ENCODE measurements at regions not wholly inside any gene's neighbourhood (a gene's known extent, or its start where the extent isn't known, plus 50 kb on each side); places are given as distances from the start of the nearest gene placed in this dataset.

DNA sequence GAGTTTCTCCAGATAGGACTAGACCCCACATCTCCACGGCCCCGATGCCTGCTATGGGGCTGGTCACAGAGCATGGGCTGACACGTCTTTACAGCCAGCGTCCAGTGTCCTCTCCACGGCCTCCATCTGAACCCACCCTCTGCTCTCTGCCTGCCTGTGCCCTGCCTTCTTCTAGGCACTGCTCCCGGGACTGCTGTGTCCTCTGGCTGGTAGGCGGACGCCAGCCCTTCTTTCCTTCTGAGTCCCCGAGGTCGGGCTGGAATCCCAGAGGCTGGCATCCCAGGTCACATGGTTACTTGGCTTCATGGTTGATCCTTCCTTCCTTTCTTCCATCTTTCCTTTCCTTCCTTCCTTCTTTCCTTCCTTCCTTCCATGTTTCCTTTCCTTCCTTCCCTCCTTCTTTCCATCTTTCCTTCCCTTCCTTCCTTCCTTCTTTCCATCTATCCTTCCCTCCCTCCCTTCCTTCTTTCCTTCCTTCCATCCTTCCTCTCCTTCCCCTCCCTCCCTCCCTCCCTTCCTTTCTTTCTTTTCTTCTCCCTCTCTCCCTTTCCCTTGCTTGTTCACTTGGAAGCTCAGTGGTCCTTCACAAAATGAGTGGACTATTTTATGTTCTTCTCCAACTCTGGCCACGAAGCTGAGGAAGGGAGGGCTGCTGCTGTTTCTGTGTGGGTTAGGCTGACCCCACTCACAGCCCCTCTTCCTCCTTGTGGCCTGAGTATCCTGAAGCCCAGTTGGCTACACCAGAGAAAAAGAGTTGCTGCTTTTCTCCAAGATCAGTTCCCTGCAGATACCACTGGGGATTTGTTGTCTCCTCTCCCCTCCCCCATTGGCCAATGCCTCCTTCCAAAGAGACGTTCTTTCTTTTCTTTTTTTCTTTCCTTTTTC is 66.8 kb upstream of the NEURL1B start:
- no peak for DNase-seq (ENCODE audit: low read depth in 1 of 2, low spot score in 2 of 2)
- Histone ChIP-seq H3K9me3 (replicated peaks) (no peaks in the 10 kb centered on the region), H3K27me3 (replicated peaks) (no peaks in the 10 kb centered on the region), H3K27ac (no peak overlapping the region), H3K4me1 (replicated peaks) (no peaks in the 10 kb centered on the region), H3K4me3 (no peak overlapping the region), H3K36me3 (no peaks in the 10 kb centered on the region)

DNA sequence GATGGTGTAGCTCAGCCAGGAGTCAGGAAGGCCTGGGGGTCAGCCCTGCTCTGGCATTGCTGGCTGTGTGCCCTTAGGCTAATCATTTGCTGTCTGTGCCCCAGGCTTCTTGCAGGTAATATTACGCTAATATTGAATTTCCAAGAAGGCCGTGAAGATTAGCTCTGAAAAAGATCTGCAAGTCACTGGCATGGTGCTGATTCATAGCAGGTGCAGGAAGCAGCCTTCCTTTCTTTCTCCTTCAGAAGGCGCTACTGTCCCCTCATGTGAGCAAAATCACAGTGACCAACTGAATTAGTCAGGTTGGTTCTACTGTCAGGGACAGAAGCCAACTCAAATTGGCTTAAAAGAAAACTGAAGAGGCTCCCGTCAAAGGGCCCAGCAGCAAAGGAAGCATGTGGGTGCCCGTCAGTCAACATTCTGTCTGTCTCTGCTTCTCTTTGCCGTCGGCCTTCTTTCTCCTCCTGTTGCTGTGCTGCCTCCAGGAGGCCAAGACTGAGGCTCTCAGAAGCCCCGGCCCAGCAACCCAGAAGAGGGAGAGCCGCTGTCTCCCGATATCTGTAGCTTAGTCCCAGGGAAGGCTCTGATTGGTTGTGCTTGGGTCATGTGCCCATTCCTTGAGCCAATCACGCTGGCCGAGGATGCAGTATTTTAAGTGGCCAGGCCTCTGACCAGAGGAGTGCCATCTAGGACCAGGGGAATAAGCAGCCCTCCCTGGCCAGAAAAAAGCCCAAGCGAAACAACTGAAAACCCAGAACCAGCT is 67.8 kb upstream of the NEURL1B start:
- H3K4me1 ChIP-seq (replicated peaks), result no peaks in the 10 kb centered on the region
- H3K4me3 ChIP-seq, result no peak overlapping the region
- no peaks in the 10 kb centered on the region for H3K36me3 ChIP-seq
- DNase-seq (ENCODE audit: low read depth in 1 of 2, low spot score in 2 of 2), result no peak
- H3K27me3 ChIP-seq (replicated peaks), result no peaks in the 10 kb centered on the region
- no peaks in the 10 kb centered on the region for H3K9me3 ChIP-seq (replicated peaks)
- H3K27ac ChIP-seq, result no peak overlapping the region

DNA sequence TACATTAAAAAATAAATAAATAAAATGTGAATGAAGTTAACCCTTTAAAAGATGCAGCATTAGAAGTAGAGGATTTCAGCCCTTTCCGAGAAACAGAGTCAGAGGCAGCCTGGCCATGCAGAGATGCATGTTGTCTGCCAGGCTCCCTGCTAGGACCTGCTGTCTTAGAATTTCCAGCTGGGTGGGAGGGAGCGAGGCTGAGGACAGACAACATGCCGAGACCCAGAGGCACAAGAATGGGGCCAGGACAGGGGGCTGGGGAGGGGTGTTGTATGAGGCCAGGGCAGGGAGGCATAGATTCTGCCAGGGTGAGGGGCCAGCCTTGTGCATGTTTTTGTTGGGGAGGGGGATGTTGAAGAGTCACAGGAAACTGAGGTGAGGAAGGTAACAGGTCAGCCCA is 68.6 kb upstream of the NEURL1B start:
- H3K4me1 ChIP-seq (replicated peaks), result no peaks in the 10 kb centered on the region
- H3K9me3 ChIP-seq (replicated peaks), result no peaks in the 10 kb centered on the region
- H3K4me3 ChIP-seq, result no peak overlapping the region
- no peak overlapping the region for H3K27ac ChIP-seq
- no peak for DNase-seq (ENCODE audit: low read depth in 1 of 2, low spot score in 2 of 2)
- no peaks in the 10 kb centered on the region for H3K36me3 ChIP-seq
- no peaks in the 10 kb centered on the region for H3K27me3 ChIP-seq (replicated peaks)

DNA sequence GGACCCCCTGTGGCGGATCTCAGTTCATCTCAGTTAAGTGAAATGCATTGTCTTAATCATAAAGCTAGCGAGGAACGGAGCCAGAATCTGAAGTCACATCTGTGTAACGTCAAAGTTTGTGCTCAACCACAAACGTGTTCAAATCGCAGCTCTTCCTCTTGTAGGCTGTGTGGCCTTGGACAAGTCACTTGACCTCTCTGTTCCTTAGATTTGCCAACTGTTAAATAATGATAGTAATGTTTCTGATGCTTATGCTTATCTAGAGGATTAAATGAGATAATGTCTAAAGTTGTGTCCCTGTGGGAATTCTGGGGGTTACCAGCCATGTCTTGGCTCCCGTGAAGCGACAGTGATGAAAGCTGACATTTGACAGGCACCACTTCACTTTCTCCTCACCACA is 69.2 kb upstream of the NEURL1B start:
- H3K27me3 ChIP-seq (replicated peaks), result no peaks in the 10 kb centered on the region
- no peak for DNase-seq (ENCODE audit: low read depth in 1 of 2, low spot score in 2 of 2)
- no peak overlapping the region for H3K27ac ChIP-seq
- no peak overlapping the region for H3K4me3 ChIP-seq
- H3K36me3 ChIP-seq, result no peaks in the 10 kb centered on the region
- no peaks in the 10 kb centered on the region for H3K4me1 ChIP-seq (replicated peaks)
- no peaks in the 10 kb centered on the region for H3K9me3 ChIP-seq (replicated peaks)

DNA sequence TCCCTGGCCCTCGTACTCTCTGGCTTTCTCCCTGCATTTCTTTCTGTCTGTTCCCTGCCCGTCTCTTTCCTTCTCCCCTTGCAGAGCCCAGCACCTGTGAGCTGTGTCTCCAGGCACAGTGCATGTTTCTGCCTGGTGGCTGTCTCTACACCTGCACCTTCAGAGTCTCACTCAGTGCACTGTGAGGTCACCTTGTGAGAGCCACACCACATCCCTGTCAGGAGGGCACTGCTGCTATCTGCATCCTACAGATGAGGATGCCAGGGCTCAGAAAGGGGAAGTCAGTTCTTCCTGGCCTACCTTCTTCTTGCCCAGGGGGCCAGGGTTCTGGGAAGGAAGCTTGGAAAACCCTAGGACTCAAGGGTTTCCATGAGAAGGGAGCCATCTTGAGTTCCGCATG is 69.7 kb upstream of the NEURL1B start:
- H3K27me3 ChIP-seq (replicated peaks), result no peaks in the 10 kb centered on the region
- no peaks in the 10 kb centered on the region for H3K9me3 ChIP-seq (replicated peaks)
- H3K4me1 ChIP-seq (replicated peaks), result no peaks in the 10 kb centered on the region
- DNase-seq (ENCODE audit: low read depth in 1 of 2, low spot score in 2 of 2), result no peak
- H3K36me3 ChIP-seq, result no peaks in the 10 kb centered on the region
- no peak overlapping the region for H3K4me3 ChIP-seq
- no peak overlapping the region for H3K27ac ChIP-seq

DNA sequence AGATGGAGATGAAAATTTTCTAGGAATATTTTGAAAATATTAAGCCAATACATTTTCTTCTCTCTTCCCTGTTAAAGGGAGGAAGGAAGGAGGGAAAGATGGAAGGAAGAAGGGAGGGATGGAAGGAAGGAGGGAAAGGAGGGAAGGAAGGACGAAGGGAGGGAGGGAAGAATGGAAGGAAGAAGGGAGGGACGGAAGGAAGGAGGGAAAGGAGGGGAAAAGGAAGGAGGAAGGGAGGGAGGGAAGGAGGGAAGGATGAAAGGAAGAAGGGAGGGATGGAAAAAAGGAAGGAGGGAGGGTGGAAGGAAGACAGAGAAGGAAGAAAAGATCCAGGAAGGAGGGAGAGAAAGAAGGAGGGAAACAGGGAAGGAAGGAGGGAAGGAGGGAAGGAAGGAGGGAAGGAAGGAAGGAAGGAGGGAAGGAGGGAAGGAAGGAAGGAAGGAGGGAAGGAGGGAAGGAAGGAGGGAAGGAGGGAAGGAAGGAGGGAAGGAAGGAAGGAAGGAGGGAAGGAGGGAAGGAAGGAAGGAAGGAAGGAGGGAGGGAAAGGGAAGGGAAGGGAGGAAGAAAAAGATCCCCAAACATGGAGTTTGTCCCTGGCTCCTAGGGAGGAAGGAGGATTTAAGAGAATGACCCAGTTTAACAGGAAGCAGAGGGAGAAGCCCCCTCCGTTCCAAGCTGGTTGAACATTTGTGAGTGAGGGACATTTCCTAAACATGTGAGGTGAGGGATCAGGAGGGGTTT is 70.3 kb upstream of the NEURL1B start:
- DNase-seq (ENCODE audit: low read depth in 1 of 2, low spot score in 2 of 2), result no peak
- H3K4me3 ChIP-seq, result no peak overlapping the region
- no peaks in the 10 kb centered on the region for H3K4me1 ChIP-seq (replicated peaks)
- H3K27me3 ChIP-seq (replicated peaks), result no peaks in the 10 kb centered on the region
- H3K36me3 ChIP-seq, result no peaks in the 10 kb centered on the region
- no peak overlapping the region for H3K27ac ChIP-seq
- no peaks in the 10 kb centered on the region for H3K9me3 ChIP-seq (replicated peaks)

DNA sequence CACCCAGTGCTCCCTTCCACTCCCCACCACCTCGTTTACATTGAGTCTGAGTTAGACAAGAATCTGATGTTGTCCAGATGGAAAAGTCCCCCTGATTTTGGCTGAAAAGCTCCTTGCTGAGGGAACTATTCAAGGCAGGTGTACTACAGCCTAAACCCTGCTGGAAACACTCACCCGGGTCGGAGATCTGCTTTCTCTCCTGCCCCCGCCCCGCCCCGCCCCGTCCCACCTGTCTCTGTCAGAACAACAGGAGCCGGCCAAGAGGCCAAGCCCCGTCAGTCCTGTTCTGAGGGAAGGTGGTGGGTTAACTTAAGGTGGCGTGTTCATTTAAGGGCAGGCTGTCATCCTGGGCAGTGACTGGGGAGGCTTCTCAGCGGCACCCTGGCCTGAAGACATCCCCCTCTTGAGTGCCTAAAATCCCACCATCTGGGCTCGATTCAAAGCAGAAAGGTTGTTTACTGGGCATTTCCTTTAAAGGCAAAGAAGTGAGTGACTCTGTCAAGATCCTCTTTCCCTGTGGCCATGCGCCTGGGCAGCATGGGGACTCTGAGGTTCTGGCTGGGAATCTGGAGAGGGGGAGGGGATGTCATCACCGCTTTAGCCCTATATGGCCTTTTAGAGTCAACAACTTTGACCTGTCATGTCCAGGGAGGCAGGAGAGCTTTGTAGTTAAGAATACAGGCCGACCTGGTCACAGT is 71.1 kb upstream of the NEURL1B start:
- Histone ChIP-seq H3K4me3 (no peak overlapping the region), H3K27me3 (replicated peaks) (0 out of 2 replicates have a peak, but pooled peaks cover 4% of the 10 kb centered on the region), H3K9me3 (replicated peaks) (no peaks in the 10 kb centered on the region), H3K27ac (no peak overlapping the region), H3K36me3 (no peaks in the 10 kb centered on the region), H3K4me1 (replicated peaks) (no peaks in the 10 kb centered on the region)
- no peak for DNase-seq (ENCODE audit: low read depth in 1 of 2, low spot score in 2 of 2)

DNA sequence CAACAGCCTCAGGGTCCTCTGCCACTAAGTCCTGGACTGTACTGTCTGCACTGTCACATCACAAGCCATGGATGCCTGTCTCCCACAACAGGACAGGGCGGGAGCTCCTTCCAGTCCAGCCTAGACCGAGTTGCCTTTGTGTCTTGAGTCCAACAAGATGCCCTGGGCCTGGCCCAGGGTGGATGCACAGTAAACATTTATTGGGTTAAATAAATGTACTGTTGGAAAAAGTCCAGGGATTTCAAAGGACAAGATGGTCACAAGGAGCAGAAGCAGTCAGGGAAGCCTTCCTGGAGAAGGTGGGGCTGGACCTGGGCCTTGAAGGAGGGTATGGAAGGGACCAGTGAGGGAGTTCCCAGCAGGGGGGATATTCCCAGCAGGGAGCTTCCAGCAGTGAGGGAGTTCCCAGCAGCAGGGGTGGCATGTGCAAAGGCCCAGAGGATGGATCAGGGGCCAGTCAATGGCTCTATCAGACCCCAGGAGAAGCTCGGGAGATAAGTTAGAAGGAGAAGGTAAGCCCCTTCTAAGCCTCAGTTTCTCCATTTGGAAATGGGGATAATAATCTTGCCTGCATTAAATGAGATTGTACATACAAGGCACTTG is 72.7 kb upstream of the NEURL1B start:
- no peak for DNase-seq (ENCODE audit: low read depth in 1 of 2, low spot score in 2 of 2)

DNA sequence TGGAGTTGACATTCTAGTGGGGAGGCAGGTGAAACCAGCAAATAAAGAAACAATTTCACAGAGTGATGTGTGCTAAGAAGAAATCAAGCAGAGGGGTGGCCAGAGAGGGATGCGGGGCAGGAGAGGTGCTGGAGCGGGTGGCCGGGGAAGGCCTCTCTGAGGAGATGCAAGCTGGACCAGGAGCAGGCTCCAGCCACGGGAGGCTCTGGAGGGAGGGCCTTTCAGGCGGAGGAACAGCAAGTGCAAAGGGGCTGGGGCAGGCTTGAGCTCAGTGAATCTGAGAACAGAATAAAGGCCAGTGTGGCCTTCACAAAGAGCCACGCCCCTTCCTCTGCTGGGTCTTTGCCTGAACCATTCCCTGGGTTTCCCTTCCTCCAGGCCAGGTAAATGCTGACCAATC is 73.2 kb upstream of the NEURL1B start:
- no peaks in the 10 kb centered on the region for H3K9me3 ChIP-seq (replicated peaks)
- H3K36me3 ChIP-seq, result no peaks in the 10 kb centered on the region
- no peak overlapping the region for H3K4me3 ChIP-seq
- no peak for DNase-seq (ENCODE audit: low read depth in 1 of 2, low spot score in 2 of 2)
- no peak overlapping the region for H3K27ac ChIP-seq
- H3K4me1 ChIP-seq (replicated peaks), result no peaks in the 10 kb centered on the region
- H3K27me3 ChIP-seq (replicated peaks), result peaks cover 8% of the 10 kb centered on the region; the same call in 1 of the 2 replicates

More for the DNA sequence above, 72.7 kb upstream of the NEURL1B start:
- H3K4me1 ChIP-seq (replicated peaks), result no peaks in the 10 kb centered on the region
- H3K27ac ChIP-seq, result no peak overlapping the region
- H3K27me3 ChIP-seq (replicated peaks), result peaks cover 8% of the 10 kb centered on the region; the same call in 1 of the 2 replicates
- H3K4me3 ChIP-seq, result no peak overlapping the region
- no peaks in the 10 kb centered on the region for H3K36me3 ChIP-seq
- no peaks in the 10 kb centered on the region for H3K9me3 ChIP-seq (replicated peaks)

DNA sequence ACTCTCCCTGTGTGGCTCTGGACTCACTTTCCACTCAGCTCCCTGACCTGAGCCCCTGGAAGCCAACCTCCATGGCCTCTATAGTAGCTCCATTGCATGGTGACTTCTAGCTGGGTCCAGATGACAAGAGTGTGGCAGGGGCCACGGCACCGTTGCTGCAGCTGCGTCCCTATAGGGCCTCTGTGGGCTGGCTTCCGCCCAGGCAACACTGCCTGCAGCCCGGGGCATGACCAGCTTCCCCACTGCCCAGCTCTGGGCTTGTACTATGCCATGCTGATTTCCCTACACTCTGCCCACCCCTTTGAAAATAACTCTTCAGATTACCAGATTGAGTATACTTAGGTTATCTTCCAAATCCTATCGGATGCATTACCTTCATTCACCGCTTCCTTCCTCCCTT is 73.8 kb upstream of the NEURL1B start:
- Histone ChIP-seq H3K27ac (no peak overlapping the region), H3K36me3 (no peaks in the 10 kb centered on the region), H3K27me3 (replicated peaks) (peaks cover 8% of the 10 kb centered on the region; the same call in 1 of the 2 replicates)

DNA sequence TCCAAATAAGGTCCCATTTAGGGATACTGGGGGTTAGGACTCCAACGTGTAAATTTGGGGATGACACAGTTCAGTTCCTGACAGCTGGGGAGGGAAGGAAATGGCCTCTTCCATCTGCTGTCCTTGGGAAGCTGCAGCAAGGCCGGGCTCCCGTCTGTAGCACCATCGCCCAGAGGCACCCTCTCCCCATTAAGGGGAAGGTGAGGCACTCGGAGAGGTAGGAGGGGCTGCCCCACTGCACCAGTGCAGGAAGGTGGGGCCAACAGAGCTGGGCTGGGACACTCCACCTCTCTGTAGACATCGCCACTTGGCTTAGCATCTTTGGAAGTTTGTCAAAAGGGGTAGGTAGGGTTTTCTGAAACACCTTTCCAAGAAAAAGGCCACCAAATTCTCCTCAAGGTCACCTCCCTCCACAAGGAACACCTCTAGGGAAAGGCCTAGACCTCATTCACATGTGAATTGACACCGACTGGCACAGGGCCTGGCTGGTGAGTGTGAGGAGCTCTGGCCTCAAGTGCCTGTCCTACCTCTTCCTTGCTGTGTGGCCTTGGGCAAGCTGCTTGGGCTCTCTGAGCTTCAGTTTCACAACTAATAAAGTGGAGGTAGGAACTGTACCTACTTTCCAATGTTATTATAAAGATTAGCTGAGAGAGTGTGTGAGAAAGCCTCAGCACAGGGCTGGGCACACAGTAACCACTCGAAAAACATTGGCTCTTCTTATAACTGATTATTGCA is 75.0 kb upstream of the NEURL1B start:
- Histone ChIP-seq H3K36me3 (no peaks in the 10 kb centered on the region), H3K27ac (no peak overlapping the region), H3K27me3 (replicated peaks) (peaks cover 8% of the 10 kb centered on the region; the same call in 1 of the 2 replicates), H3K9me3 (replicated peaks) (no peaks in the 10 kb centered on the region), H3K4me1 (replicated peaks) (no peaks in the 10 kb centered on the region), H3K4me3 (no peak overlapping the region)
- no peak for DNase-seq (ENCODE audit: low read depth in 1 of 2, low spot score in 2 of 2)

More for the DNA sequence above, 73.8 kb upstream of the NEURL1B start:
- no peak for DNase-seq (ENCODE audit: low read depth in 1 of 2, low spot score in 2 of 2)
- Histone ChIP-seq H3K9me3 (replicated peaks) (no peaks in the 10 kb centered on the region), H3K4me1 (replicated peaks) (no peaks in the 10 kb centered on the region), H3K4me3 (no peak overlapping the region)

DNA sequence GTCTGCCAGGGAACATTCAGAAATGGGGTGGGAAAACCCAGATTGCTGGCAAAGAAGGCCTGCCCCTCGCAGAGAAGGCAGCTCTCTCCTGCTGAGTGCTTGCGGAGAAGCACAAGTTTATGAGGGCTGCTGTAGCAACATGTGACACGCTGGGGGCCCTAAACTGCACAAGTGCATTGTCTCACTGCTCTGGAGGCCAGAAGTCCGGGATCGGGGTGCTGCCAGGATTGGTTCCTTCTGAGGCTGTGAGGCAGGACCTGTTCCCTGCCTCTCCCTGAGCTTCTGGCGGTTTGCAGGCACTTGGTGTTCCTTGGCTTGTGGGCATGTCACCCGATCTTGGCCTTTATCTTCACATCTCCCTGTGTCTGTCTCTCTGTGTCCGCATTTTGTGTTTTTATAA is 75.6 kb upstream of the NEURL1B start:
- H3K4me3 ChIP-seq, result no peak overlapping the region
- peaks cover 8% of the 10 kb centered on the region; the same call in 1 of the 2 replicates for H3K27me3 ChIP-seq (replicated peaks)
- H3K9me3 ChIP-seq (replicated peaks), result no peaks in the 10 kb centered on the region
- H3K4me1 ChIP-seq (replicated peaks), result no peaks in the 10 kb centered on the region
- no peak for DNase-seq (ENCODE audit: low read depth in 1 of 2, low spot score in 2 of 2)
- H3K36me3 ChIP-seq, result no peaks in the 10 kb centered on the region
- no peak overlapping the region for H3K27ac ChIP-seq
